AML-193 (cell line): ENCODE measurements at regions not wholly inside any gene's neighbourhood (a gene's known extent, or its start where the extent isn't known, plus 50 kb on each side); places are given as distances from the start of the nearest gene placed in this dataset.

ENCODE experiments used
- DNase-seq, 2 experiments: peaks; one replicate each; lab custom pipeline; 2025; lab: John Stamatoyannopoulos, UW

- no peak for DNase-seq
Measured at GRCh38 chr10:83165265-83165664, 974.0 kb upstream of the GHITM start.

DNA sequence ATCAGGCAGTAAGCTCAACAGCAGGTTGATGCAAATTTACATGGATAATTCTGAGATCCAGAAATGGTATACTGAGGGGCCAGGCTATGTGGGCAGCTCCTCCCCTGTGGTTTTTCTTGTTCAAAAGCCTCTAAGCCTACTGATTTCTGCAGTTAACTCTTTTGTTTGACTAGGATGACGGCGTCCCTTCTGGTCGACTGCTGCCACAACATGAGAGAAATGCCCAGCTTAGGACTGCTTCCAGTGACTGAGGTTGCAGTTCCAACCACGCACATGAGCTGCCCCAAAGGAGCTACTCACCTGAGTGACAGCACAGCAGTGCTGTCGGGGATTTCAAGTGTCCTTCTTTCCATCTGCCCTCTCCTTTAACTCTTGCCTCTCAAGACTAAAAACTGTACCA lies 973.0 kb upstream of the GHITM start:
- DNase-seq: no peak

GRCh38 chr10:83167081-83167480 lies 972.2 kb upstream of the GHITM start:
- DNase-seq: no peak

GRCh38 chr10:83176901-83177300 lies 962.4 kb upstream of the GHITM start:
- DNase-seq: no peak

DNA sequence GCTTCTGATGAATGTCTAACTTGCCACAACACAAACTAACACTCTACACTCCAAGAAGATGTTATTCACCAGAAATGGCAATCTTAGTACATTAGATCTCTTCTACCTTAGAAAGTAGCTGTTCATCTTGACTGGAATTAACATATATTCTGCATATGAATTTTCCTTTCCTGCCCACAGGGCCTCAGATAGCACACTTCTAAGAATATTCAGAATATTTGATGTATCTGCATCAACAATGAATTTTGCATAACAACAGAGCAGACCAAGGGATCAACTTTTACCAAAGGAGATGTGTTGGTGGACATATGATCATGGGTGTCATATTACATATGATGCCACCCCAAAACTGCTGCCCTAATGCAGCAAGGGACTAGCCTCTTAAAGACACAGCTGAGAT lies 960.8 kb upstream of the GHITM start:
- no peak for DNase-seq

DNA sequence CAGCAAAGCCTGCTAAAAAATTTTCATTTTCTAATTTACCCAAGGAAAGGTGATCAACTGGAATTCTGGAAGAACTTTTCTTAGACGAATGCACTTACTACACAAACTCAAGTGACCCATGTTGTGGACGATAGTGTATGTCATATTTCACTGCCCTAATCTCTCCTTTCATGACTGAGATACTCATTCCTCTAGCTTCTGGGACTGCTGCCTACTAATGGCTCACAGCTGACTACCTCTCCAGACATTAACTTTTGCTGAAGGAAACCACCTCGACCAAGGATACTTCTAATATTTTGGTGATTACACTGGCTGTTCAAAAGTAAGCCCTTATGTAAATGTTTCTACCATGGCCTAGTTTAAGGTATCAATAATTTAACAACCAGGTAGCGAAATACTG lies 959.9 kb upstream of the GHITM start:
- DNase-seq: no peak

DNA sequence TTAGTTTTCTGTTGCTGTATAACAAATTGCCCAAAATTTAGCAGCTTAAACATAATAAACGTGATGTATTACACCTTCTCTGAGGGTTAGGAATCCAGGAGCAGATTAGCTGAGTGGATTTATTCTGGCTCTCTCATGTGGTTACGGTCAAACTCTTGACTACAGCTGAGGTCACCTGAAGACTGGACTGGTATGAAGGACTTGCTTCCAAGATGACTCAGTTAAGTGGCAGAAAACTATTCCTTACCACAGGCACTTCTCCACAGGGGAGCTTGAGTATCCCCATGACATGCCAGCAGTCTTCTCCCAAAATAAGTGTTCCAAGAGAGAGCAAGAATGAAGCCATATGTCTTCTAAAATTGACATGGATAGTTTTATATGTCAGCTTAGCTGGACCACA lies 957.2 kb upstream of the GHITM start:
- DNase-seq: no peak

- DNase-seq: no peak
Measured at GRCh38 chr10:83184641-83185040, 954.7 kb upstream of the GHITM start.

- DNase-seq: no peak
Measured at GRCh38 chr10:83190614-83191013, 948.7 kb upstream of the GHITM start.

DNA sequence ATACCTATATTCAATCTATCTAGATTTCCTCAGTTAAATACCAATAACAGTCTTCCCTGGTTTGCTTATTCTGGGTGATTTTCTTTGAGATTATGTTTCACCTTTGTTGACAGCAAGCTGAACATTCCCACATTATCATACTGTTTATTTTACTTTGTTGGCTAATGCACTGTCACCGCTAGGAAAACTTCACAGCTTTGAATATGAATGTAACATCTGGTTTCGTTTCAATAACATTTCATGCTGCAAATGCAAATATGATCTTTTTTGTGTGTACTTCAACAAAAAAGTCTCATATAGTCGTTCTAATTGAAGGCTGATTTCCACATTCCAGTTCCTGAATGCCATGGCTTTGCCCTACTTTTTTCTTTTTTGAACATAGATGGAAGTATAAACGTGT lies 946.3 kb upstream of the GHITM start:
- no peak for DNase-seq

GRCh38 chr10:83195021-83195420 lies 944.3 kb upstream of the GHITM start:
- DNase-seq: no peak

- no peak for DNase-seq
Measured at GRCh38 chr10:83199374-83199773, 939.9 kb upstream of the GHITM start.

DNA sequence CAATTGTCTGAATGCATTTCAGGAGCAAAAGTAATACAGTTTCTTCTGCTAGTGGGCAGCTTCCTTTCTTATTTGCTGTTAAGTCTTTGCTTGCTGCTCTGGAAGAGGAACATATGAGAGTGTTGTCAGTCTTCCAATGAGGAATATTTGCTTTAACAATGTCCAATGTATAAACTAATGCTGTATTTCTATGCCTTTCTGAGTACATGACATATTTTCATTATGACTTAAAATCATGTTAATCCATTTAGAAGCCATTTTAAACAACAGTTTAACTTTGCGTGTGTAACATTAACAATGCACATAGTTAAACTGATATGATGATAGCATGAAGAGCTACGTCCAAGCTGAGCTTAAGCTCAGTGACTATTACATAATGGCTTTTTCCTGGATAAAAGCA lies 933.4 kb upstream of the GHITM start:
- DNase-seq: no peak

GRCh38 chr10:83212632-83213334 lies 926.5 kb upstream of the GHITM start:
- DNase-seq: no peak

DNA sequence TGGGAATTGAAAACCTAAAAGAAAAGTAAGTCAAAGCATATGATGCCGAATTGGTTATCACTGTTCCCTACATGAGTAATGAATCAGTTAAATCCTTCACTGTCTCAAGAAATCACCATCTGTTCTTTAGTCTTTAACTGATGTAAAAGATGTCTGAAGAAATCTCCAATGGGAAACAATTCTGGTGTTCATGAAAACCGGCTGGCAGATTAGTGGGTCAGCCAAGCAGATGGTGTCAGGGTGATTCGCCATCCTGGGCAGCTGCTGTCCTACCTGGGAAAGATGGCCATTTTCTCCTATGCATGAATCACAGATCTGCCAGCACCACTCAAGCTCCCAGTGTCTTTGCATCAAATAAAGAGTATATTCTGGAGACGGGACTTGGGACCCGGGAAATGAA lies 925.2 kb upstream of the GHITM start:
- DNase-seq: no peak

DNA sequence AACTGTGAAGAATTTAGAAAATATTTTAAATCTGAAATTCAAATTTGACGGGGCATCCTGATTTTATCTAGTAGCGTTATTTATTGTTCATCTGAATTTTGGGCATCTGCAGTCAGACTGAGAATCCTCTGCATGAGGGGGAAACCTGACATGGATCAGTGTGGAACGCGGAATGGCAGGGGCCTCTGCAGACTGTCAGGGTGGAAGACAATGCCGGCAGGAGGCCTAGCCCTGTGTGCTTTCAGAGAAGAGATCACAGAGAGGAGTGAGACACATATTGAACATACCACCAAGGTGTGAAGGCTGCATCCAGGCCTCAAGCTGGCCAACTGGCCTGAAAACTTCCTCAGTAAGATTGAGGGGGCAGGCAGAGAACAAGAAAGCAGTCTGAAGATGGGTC lies 921.1 kb upstream of the GHITM start:
- no peak for DNase-seq

DNA sequence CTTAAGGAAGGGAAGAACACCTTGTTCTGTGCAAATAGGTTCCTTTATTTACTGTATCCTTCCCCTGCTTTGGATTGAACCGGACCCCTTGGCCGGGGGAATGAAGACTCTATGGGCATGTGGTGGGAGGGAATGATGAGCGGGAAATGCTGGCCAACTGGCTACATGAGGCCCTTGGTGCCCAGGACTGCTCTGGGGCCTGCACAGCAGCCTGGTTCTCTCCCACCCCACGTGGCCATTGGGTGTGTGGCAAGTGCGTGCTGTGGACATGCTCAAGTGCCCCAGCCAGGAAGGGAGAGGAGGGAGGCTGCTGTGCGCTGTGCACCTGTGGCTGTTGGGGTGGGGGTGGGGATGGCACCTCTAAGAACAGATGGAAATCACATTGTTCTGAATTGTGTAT lies 917.0 kb upstream of the GHITM start:
- DNase-seq: no peak

DNA sequence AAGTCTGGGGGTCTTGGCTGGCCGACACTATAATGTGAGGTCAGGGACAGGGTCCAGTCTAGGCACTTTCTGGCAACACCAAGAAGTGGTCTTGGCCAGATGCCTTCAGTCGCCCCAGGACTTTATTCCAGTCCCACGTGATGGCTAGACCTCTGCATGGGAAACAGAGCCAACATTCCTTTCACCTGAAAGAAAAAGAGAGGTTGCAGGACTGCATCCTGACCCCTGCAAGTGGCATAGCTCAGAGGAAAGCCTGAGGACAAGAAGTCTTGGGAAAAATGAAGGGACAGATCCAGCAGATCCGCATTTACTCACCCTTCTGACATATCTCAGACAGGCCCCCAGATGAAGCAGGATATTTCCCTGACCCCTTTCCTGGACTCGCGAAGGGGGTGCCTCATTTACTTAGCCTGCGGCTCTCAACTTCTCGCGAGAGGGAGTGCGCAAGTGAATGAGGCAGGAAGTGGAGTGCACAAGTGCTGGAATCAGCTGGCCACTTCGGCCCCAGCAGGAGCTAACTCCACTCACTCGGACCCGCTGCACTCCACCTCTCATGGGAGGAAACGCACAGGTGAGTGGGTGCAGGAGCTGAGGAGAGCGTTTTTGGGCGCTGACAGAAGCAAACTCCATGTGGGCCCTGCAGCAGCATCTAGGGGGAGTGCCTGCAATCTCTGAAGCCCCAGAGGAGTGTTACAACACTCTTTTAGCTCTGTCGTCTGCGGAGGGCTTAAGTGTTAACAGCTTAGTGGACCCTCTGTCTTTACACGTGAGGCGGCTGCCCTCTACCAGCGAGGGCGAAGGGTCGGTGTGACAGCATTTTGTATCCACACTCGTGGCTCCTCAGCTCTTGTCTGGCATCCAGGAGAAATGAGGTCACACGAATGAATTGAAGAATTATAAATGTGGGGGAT lies 916.2 kb upstream of the GHITM start:
- DNase-seq: no peak

DNA sequence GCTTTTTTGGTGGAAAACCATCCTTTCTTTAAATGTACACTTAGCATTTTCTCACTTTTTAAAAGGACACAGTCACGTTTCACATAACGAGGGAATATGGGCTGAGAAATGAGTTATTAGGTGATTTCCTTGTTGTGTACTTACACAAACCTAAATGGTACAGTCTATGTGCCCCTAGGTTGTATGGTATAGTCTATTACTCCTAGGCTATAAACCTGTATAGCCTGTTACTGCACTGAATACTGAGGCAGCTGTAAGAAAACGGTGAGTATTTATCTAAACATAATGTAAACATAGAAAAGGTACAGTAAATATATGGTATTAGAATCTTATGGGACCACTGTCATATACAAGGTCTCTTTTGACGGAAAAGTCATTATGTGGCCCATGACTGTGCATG lies 913.5 kb upstream of the GHITM start:
- DNase-seq: no peak

- DNase-seq: no peak
Measured at GRCh38 chr10:83229991-83230390, 909.3 kb upstream of the GHITM start.

DNA sequence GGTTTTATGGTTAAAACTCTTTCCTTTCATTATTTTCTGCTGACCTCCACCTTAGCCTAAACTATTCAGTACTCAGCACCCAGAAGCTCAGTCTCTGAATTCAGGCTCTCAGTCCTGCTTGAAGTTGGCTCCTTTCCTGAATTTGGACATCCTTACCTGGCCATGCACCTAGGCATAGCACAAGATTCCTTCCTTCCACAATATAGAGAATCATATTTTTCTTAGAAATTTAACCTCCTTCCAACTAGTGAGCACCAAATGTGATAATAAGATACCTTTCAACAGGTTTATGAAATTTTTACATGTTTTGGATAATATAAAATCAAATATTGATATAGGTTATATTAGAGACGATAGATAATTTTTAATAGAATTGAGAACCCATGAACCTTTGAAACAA lies 905.6 kb upstream of the GHITM start:
- no peak for DNase-seq

- no peak for DNase-seq
Measured at GRCh38 chr10:83248106-83248631, 891.1 kb upstream of the GHITM start.

DNA sequence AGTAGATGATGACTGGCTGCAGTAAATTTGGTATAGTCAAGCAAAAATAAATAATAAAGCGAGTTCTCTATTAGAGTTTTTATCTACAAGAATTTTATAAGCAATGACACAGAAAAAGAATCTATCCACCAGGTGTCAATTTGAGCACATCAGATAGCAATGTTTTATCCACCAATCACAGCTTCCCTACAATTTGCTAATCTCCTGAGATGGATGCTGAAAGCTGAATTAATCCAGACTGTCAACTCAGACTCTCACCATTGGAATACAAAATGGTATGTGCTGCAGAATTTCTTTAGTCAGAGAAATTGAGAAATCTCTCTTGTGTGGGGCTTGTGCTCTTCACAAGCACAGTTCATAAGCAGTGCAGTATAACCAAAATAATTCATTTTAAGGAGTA lies 888.9 kb upstream of the GHITM start:
- no peak for DNase-seq
